Upper lobe of right lung (tissue), 1 donor: ENCODE measurements at regions not wholly inside any gene's neighbourhood (a gene's known extent, or its start where the extent isn't known, plus 50 kb on each side); places are given as distances from the start of the nearest gene placed in this dataset.
"Not testable (repeated sequence)": the region's sequence is repeated elsewhere in the genome, so short reads cannot be mapped to it uniquely, and the experiment has no call there.

Experiments used
- ATAC-seq: fragments of 200-7000 bp; cut with Tn5 transposase; one replicate; pipeline ENCODE4 v1.9.1; 2020; ENCODE audit warnings: mild to moderate bottlenecking, moderate library complexity
- DNase-seq: peaks from one replicate; pipeline ENCODE4 v3.0.0-alpha.2; 2020
- H3K27ac ChIP-seq: fragments of 200-600 bp; one replicate; pipeline ENCODE4 v1.8.0; 2022
- H3K27me3 ChIP-seq: fragments of 200-600 bp; one replicate; pipeline ENCODE4 v1.8.0; 2022; ENCODE audit warnings: mild to moderate bottlenecking
- H3K36me3 ChIP-seq: fragments of 200-600 bp; one replicate; pipeline ENCODE4 v1.8.0; 2022
- H3K4me1 ChIP-seq: fragments of 200-600 bp; one replicate; pipeline ENCODE4 v1.8.0; 2022
- H3K4me3 ChIP-seq: fragments of 200-600 bp; one replicate; pipeline ENCODE4 v1.8.0; 2022; ENCODE audit warnings: mild to moderate bottlenecking
- H3K9me3 ChIP-seq: fragments of 200-600 bp; one replicate; pipeline ENCODE4 v1.8.0; 2022
- CTCF ChIP-seq: fragments of 200-600 bp; IDR thresholded peaks from one replicate; pipeline ENCODE4 v1.8.0; 2022; ENCODE audit warnings: antibody characterized with exemption
- intact Hi-C: fragments of 100-400 bp; cut with DNase I; formaldehyde crosslinking; loops from one replicate; pipeline ENCODE4 v1.11.0; 2022
- donor health status: DM: no; HTN: yes; CAD: no; lungs with severe emphysema.

- intact Hi-C loops, result no loop called here
- no peaks in the 10 kb centered on the region for H3K27me3 ChIP-seq
- no peak for ATAC-seq
- no peak overlapping the region for H3K27ac ChIP-seq
- no peak for DNase-seq
- H3K4me3 ChIP-seq, result no peak overlapping the region
- no peaks in the 10 kb centered on the region for H3K4me1 ChIP-seq
- no peaks in the 10 kb centered on the region for H3K36me3 ChIP-seq
- no peaks in the 10 kb centered on the region for H3K9me3 ChIP-seq
- TF ChIP-seq CTCF, result no peak
These were observed 1053.0 kb downstream of the TSN start for GRCh38 chr2:122808286-122808969.

GRCh38 chr2:122812214-122812613 lies 1056.8 kb downstream of the TSN start:
- H3K4me1 ChIP-seq, H3K4me3 ChIP-seq, H3K27ac ChIP-seq, ATAC-seq, intact Hi-C loops, DNase-seq, H3K27me3 ChIP-seq, H3K9me3 ChIP-seq, H3K36me3 ChIP-seq: not testable (repeated sequence)

- intact Hi-C loops, result no loop called here
- Histone ChIP-seq H3K4me1 (no peaks in the 10 kb centered on the region), H3K27me3 (no peaks in the 10 kb centered on the region), H3K9me3 (no peaks in the 10 kb centered on the region), H3K36me3 (no peaks in the 10 kb centered on the region), H3K27ac (no peak overlapping the region), H3K4me3 (no peak overlapping the region)
- ATAC-seq (no peak), DNase-seq (no peak)
- TF ChIP-seq CTCF, result no peak
These were observed 1059.7 kb downstream of the TSN start for GRCh38 chr2:122815120-122815519.

- TF ChIP-seq CTCF, result no peak
- Histone ChIP-seq H3K36me3 (no peaks in the 10 kb centered on the region), H3K4me1 (no peaks in the 10 kb centered on the region), H3K4me3 (no peak overlapping the region), H3K27ac (no peak overlapping the region), H3K9me3 (no peaks in the 10 kb centered on the region), H3K27me3 (no peaks in the 10 kb centered on the region)
- no peak for DNase-seq
- intact Hi-C loops, result no loop called here
- no peak for ATAC-seq
These were observed 1061.4 kb downstream of the TSN start for GRCh38 chr2:122816803-122817202.

GRCh38 chr2:122822319-122822718 lies 1066.9 kb downstream of the TSN start:
- H3K27ac ChIP-seq, result no peak overlapping the region
- ATAC-seq, result no peak
- no peaks in the 10 kb centered on the region for H3K27me3 ChIP-seq
- H3K9me3 ChIP-seq, result no peaks in the 10 kb centered on the region
- intact Hi-C loops, result no loop called here
- no peak for DNase-seq
- no peak overlapping the region for H3K4me3 ChIP-seq
- no peaks in the 10 kb centered on the region for H3K36me3 ChIP-seq
- TF ChIP-seq CTCF, result no peak
- no peaks in the 10 kb centered on the region for H3K4me1 ChIP-seq

GRCh38 chr2:122830157-122830556 lies 1074.7 kb downstream of the TSN start:
- DNase-seq, result no peak
- H3K9me3 ChIP-seq, result no peaks in the 10 kb centered on the region
- intact Hi-C loops, result no loop called here
- no peaks in the 10 kb centered on the region for H3K36me3 ChIP-seq
- H3K4me3 ChIP-seq, result no peak overlapping the region
- no peak overlapping the region for H3K27ac ChIP-seq
- no peak for TF ChIP-seq CTCF
- H3K4me1 ChIP-seq, result no peaks in the 10 kb centered on the region
- no peak for ATAC-seq
- H3K27me3 ChIP-seq, result no peaks in the 10 kb centered on the region
